ENCODE measurements at regions not wholly inside any gene's neighbourhood (a gene's known extent, or its start where the extent isn't known, plus 50 kb on each side); places are given as distances from the start of the nearest gene placed in this dataset.

- Histone ChIP-seq H3K4me3 (no peak overlapping the region), H3K27me3 (peaks cover 0 to 28% (median 14%) of the 10 kb centered on the region in 9 donors), H3K27ac (no peak overlapping the region), H3K4me1 (peaks cover 0 to 5% (median 1%) of the 10 kb centered on the region in 12 donors), H3K36me3 (no peaks in the 10 kb centered on the region), H3K9me3 (peaks cover 0 to 3% (median 0%) of the 10 kb centered on the region in 12 donors)
- 33 to 43% (median 41%) methylated on average over 10 of the region's 10 CpGs for WGBS, 4 donors
- intact Hi-C loops (cut with DNase I): loop anchor here in 8 of 10 donors (5.0 to 10.0 kb wide), 8 partner anchors 155 to 1855 kb away; no protein-coding TSS in a partner anchor
- TF ChIP-seq POLR2A (IDR thresholded peaks at IDR 0.05): no peak
- DNase-seq: no peak
- no peak for ATAC-seq
These were observed 148.0 kb downstream of the DHX35 start for GRCh38 chr20:39109933-39110818.

DNA sequence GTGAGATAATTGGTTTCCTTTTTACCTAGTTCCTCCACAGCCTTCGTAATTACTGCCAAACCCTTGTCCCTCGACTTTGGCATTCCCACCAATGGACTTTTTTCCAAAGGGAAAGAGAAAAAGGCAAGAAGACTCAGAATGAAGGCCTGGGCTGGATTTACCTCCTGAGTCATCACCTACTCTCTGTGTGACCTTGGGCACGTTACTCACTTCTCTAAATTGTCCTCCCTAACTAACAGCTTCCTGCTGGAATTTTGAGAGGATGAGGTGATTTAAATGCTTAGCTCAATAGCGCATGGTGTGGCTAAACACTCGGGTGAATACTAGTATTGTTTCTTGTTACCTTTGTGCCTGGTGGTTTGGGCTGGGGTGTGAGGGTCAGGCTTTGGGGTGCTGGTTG is 146.6 kb downstream of the DHX35 start:
- H3K4me3 ChIP-seq: no peak overlapping the region
- H3K4me1 ChIP-seq: peaks cover 0 to 5% (median 1%) of the 10 kb centered on the region in 12 donors
- ATAC-seq: no peak
- peaks cover 0 to 26% (median 12%) of the 10 kb centered on the region in 9 donors for H3K27me3 ChIP-seq
- H3K9me3 ChIP-seq: peaks cover 0 to 9% (median 0%) of the 10 kb centered on the region in 12 donors
- H3K36me3 ChIP-seq: no peaks in the 10 kb centered on the region
- no peak for DNase-seq
- intact Hi-C loops (cut with DNase I): no loop called here
- TF ChIP-seq POLR2A (IDR thresholded peaks at IDR 0.05): no peak
- TF ChIP-seq CTCF (IDR thresholded peaks at IDR 0.05): no peak
- no peak overlapping the region for H3K27ac ChIP-seq
- WGBS, 4 donors: 40 to 54% (median 44%) methylated on average over 5 of the region's 5 CpGs

GRCh38 chr20:39107741-39108140 is 145.6 kb downstream of the DHX35 start:
- peaks cover 0 to 26% (median 12%) of the 10 kb centered on the region in 9 donors for H3K27me3 ChIP-seq
- TF ChIP-seq POLR2A (IDR thresholded peaks at IDR 0.05) (no peak), CTCF (IDR thresholded peaks at IDR 0.05) (no peak)
- H3K27ac ChIP-seq: no peak overlapping the region
- peaks cover 0 to 10% (median 0%) of the 10 kb centered on the region in 12 donors for H3K9me3 ChIP-seq
- 58 to 63% (median 61%) methylated on average over 5 of the region's 5 CpGs for WGBS, 4 donors
- H3K4me1 ChIP-seq: peaks cover 0 to 5% (median 1%) of the 10 kb centered on the region in 12 donors
- H3K4me3 ChIP-seq: no peak overlapping the region
- DNase-seq: no peak
- no peak for ATAC-seq
- intact Hi-C loops (cut with DNase I): no loop called here
- H3K36me3 ChIP-seq: no peaks in the 10 kb centered on the region

GRCh38 chr20:39106791-39107190 is 144.6 kb downstream of the DHX35 start:
- H3K27me3 ChIP-seq: peaks cover 0 to 26% (median 12%) of the 10 kb centered on the region in 9 donors
- H3K4me3 ChIP-seq: no peak overlapping the region

More at GRCh38 chr20:39106791-39107190, 144.6 kb downstream of the DHX35 start:
- WGBS, 4 donors: 58 to 80% (median 69%) methylated on average over 3 of the region's 3 CpGs
- no peak for ATAC-seq
- no peak overlapping the region for H3K27ac ChIP-seq
- H3K36me3 ChIP-seq: no peaks in the 10 kb centered on the region
- intact Hi-C loops (cut with DNase I): no loop called here
- H3K4me1 ChIP-seq: no peaks in the 10 kb centered on the region
- H3K9me3 ChIP-seq: peaks cover 0 to 10% (median 0%) of the 10 kb centered on the region in 12 donors
- TF ChIP-seq CTCF (IDR thresholded peaks at IDR 0.05): no peak
- no peak for TF ChIP-seq POLR2A (IDR thresholded peaks at IDR 0.05)
- no peak for DNase-seq
